ENCODE measurements at regions not wholly inside any gene's neighbourhood (a gene's known extent, or its start where the extent isn't known, plus 50 kb on each side); places are given as distances from the start of the nearest gene placed in this dataset.
"Not testable (repeated sequence)": the region's sequence is repeated elsewhere in the genome, so short reads cannot be mapped to it uniquely, and the experiment has no call there.

- Mint-ChIP-seq H3K4me1 (peaks cover 13% of the 10 kb centered on the region), H3K27ac (no peak overlapping the region), H3K4me3 (no peak overlapping the region), H3K36me3 (no peaks in the 10 kb centered on the region), H3K9me3 (no peaks in the 10 kb centered on the region), H3K27me3 (ENCODE audit: low read depth in 3 of 3) (peaks cover 0 to 3% (median 0%) of the 10 kb centered on the region in 3 donors)
- no CpG with 5 or more reads among the region's 4 CpGs for WGBS (ENCODE audit: insufficient coverage)
- Histone ChIP-seq H3K36me3 (replicated peaks in 1 of 2; ENCODE audit: control insufficient read depth in 1 of 2, insufficient read depth in 2 of 2, low read length in 2 of 2) (no peaks in the 10 kb centered on the region), H3K4me1 (ENCODE audit: control insufficient read depth in 1 of 2, insufficient read depth in 2 of 2, low read length in 2 of 2) (peaks cover 5 to 6% of the 10 kb centered on the region in 2 donors), H3K9ac (ENCODE audit: insufficient read depth, low read length, poor library complexity, severe bottlenecking) (no peak overlapping the region), H3K9me3 (replicated peaks in 1 of 2; ENCODE audit: control insufficient read depth in 1 of 2, insufficient read depth in 1 of 2, low read length in 2 of 2) (no peaks in the 10 kb centered on the region), H3K4me2 (replicated peaks; ENCODE audit: extremely low read depth, low read length, poor library complexity, severe bottlenecking) (no peak overlapping the region), H4K20me1 (ENCODE audit: insufficient read depth, low read length) (no peaks in the 10 kb centered on the region), H3K27me3 (ENCODE audit: control insufficient read depth in 2 of 2, insufficient read depth in 2 of 2, low read length in 2 of 2) (no peaks in the 10 kb centered on the region), H2AFZ (ENCODE audit: insufficient read depth, low read depth, low read length, poor library complexity, severe bottlenecking) (no peak overlapping the region), H3K27ac (ENCODE audit: low read depth in 1 of 2, low read length in 2 of 2) (no peak overlapping the region), H3K79me2 (ENCODE audit: insufficient read depth, low read length) (no peaks in the 10 kb centered on the region), H3K4me3 (replicated peaks in 1 of 3; ENCODE audit: low read depth in 2 of 3, low read length in 3 of 3) (no peak overlapping the region)
- DNase-seq: no peak
- intact Hi-C loops (cut with micrococcal nuclease): loop anchor here in 1 of 2 donors (5.0 kb wide), 1 partner anchor 128 kb away; no protein-coding TSS in a partner anchor
- TF ChIP-seq CTCF (IDR thresholded peaks at IDR 0.05): no peak
These were observed 93.6 kb upstream of the RANBP3L start for GRCh38 chr5:36395260-36395659.

DNA sequence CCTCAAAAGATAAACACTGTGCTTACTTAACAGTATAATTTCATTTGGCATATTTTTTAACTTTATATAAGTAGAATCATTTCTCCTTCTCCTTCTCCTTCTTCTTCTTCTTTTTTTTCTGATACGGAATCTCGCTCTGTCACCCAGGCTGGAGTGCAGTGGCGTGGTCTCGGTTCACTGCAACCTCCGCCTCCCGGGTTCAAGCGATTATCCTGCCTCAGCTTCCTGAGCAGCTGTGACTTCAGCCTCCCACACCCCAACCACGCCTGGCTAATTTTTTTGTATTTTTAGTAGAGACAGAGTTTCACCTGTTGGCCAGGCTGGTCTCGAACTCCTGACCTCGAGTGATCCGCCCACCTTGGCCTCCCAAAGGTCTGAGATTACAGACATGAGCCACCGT, 94.2 kb upstream of the RANBP3L start:
- not testable (repeated sequence) for H3K4me1 ChIP-seq (ENCODE audit: control insufficient read depth in 1 of 2, insufficient read depth in 2 of 2, low read length in 2 of 2); H3K36me3 ChIP-seq (replicated peaks in 1 of 2; ENCODE audit: control insufficient read depth in 1 of 2, insufficient read depth in 2 of 2, low read length in 2 of 2); H3K36me3 Mint-ChIP-seq; H3K79me2 ChIP-seq (ENCODE audit: insufficient read depth, low read length); H3K4me3 ChIP-seq (replicated peaks in 1 of 3; ENCODE audit: low read depth in 2 of 3, low read length in 3 of 3); H3K9me3 ChIP-seq (replicated peaks in 1 of 2; ENCODE audit: control insufficient read depth in 1 of 2, insufficient read depth in 1 of 2, low read length in 2 of 2); H3K4me2 ChIP-seq (replicated peaks; ENCODE audit: extremely low read depth, low read length, poor library complexity, severe bottlenecking); H3K27ac Mint-ChIP-seq; H2AFZ ChIP-seq (ENCODE audit: insufficient read depth, low read depth, low read length, poor library complexity, severe bottlenecking); H3K4me1 Mint-ChIP-seq; DNase-seq; H3K4me3 Mint-ChIP-seq; H3K27me3 Mint-ChIP-seq (ENCODE audit: low read depth in 3 of 3); H4K20me1 ChIP-seq (ENCODE audit: insufficient read depth, low read length); H3K27me3 ChIP-seq (ENCODE audit: control insufficient read depth in 2 of 2, insufficient read depth in 2 of 2, low read length in 2 of 2); H3K9ac ChIP-seq (ENCODE audit: insufficient read depth, low read length, poor library complexity, severe bottlenecking); H3K9me3 Mint-ChIP-seq; H3K27ac ChIP-seq (ENCODE audit: low read depth in 1 of 2, low read length in 2 of 2)
- no CpG with 5 or more reads among the region's 12 CpGs for WGBS (ENCODE audit: insufficient coverage)
- intact Hi-C loops (cut with micrococcal nuclease): loop anchor here in 1 of 2 donors (5.0 kb wide), 1 partner anchor 129 kb away; no protein-coding TSS in a partner anchor
